ENCODE measurements at regions not wholly inside any gene's neighbourhood (a gene's known extent, or its start where the extent isn't known, plus 50 kb on each side); places are given as distances from the start of the nearest gene placed in this dataset.
"Not testable (repeated sequence)": the region's sequence is repeated elsewhere in the genome, so short reads cannot be mapped to it uniquely, and the experiment has no call there.

- Mint-ChIP-seq H3K36me3 (no peaks in the 10 kb centered on the region), H3K9me3 (peaks cover 12% of the 10 kb centered on the region), H3K4me1 (ENCODE audit: low read depth) (no peaks in the 10 kb centered on the region), H3K27me3 (no peaks in the 10 kb centered on the region), H3K27ac (no peak overlapping the region), H3K4me3 (no peak overlapping the region)
- ChIA-PET CTCF (no interaction called here), POLR2A (no interaction called here)
- intact Hi-C loops (cut with micrococcal nuclease) = no loop called here
- DNase-seq = no peak
Measured at GRCh38 chr3:20852712-20853111, 666.7 kb upstream of the SGO1 start.

- CTCF ChIA-PET = no interaction called here
- no peaks in the 10 kb centered on the region for H3K27me3 Mint-ChIP-seq
- POLR2A ChIA-PET = no interaction called here
Measured at GRCh38 chr3:20849975-20850374, 664.0 kb upstream of the SGO1 start.

GRCh38 chr3:20846832-20847231 lies 660.8 kb upstream of the SGO1 start:
- DNase-seq = no peak
- no peaks in the 10 kb centered on the region for H3K36me3 Mint-ChIP-seq
- H3K4me3 Mint-ChIP-seq = no peak overlapping the region
- H3K27ac Mint-ChIP-seq = no peak overlapping the region
- no peaks in the 10 kb centered on the region for H3K27me3 Mint-ChIP-seq
- peaks cover 32% of the 10 kb centered on the region for H3K9me3 Mint-ChIP-seq
- POLR2A ChIA-PET = no interaction called here
- CTCF ChIA-PET = no interaction called here
- intact Hi-C loops (cut with micrococcal nuclease) = no loop called here
- H3K4me1 Mint-ChIP-seq (ENCODE audit: low read depth) = no peaks in the 10 kb centered on the region

More at GRCh38 chr3:20849975-20850374, 664.0 kb upstream of the SGO1 start:
- H3K4me1 Mint-ChIP-seq (ENCODE audit: low read depth) = no peaks in the 10 kb centered on the region
- intact Hi-C loops (cut with micrococcal nuclease) = no loop called here
- DNase-seq = no peak
- no peak overlapping the region for H3K27ac Mint-ChIP-seq
- H3K36me3 Mint-ChIP-seq = no peaks in the 10 kb centered on the region
- H3K9me3 Mint-ChIP-seq = peaks cover 15% of the 10 kb centered on the region
- no peak overlapping the region for H3K4me3 Mint-ChIP-seq

GRCh38 chr3:20846066-20846465 lies 660.1 kb upstream of the SGO1 start:
- intact Hi-C loops (cut with micrococcal nuclease) = no loop called here
- H3K36me3 Mint-ChIP-seq = no peaks in the 10 kb centered on the region
- ChIA-PET CTCF (no interaction called here), POLR2A (no interaction called here)
- no peak overlapping the region for H3K4me3 Mint-ChIP-seq
- H3K4me1 Mint-ChIP-seq (ENCODE audit: low read depth) = no peaks in the 10 kb centered on the region
- DNase-seq = no peak
- no peak overlapping the region for H3K27ac Mint-ChIP-seq
- H3K27me3 Mint-ChIP-seq = no peaks in the 10 kb centered on the region
- H3K9me3 Mint-ChIP-seq = peaks cover 32% of the 10 kb centered on the region

- Mint-ChIP-seq H3K4me3 (no peak overlapping the region), H3K27ac (no peak overlapping the region), H3K9me3 (peaks cover 30% of the 10 kb centered on the region), H3K4me1 (ENCODE audit: low read depth) (no peaks in the 10 kb centered on the region), H3K36me3 (no peaks in the 10 kb centered on the region), H3K27me3 (no peaks in the 10 kb centered on the region)
- no peak for DNase-seq
- POLR2A ChIA-PET = no interaction called here
- CTCF ChIA-PET = no interaction called here
- intact Hi-C loops (cut with micrococcal nuclease) = no loop called here
Measured at GRCh38 chr3:20844851-20845250, 658.8 kb upstream of the SGO1 start.

- no peaks in the 10 kb centered on the region for H3K4me1 Mint-ChIP-seq (ENCODE audit: low read depth)
- DNase-seq = no peak
- H3K27me3 Mint-ChIP-seq = no peaks in the 10 kb centered on the region
- H3K36me3 Mint-ChIP-seq = no peaks in the 10 kb centered on the region
- H3K27ac Mint-ChIP-seq = no peak overlapping the region
- ChIA-PET POLR2A (no interaction called here), CTCF (no interaction called here)
- H3K9me3 Mint-ChIP-seq = peaks cover 30% of the 10 kb centered on the region
- H3K4me3 Mint-ChIP-seq = no peak overlapping the region
- intact Hi-C loops (cut with micrococcal nuclease) = no loop called here
Measured at GRCh38 chr3:20842594-20843436, 656.8 kb upstream of the SGO1 start.

- CTCF ChIA-PET = no interaction called here
- Mint-ChIP-seq H3K36me3 (no peaks in the 10 kb centered on the region), H3K9me3 (peaks cover 30% of the 10 kb centered on the region), H3K27me3 (no peaks in the 10 kb centered on the region), H3K4me1 (ENCODE audit: low read depth) (no peaks in the 10 kb centered on the region), H3K27ac (no peak overlapping the region), H3K4me3 (no peak overlapping the region)
- intact Hi-C loops (cut with micrococcal nuclease) = no loop called here
- POLR2A ChIA-PET = no interaction called here
- no peak for DNase-seq
Measured at GRCh38 chr3:20842002-20842401, 656.0 kb upstream of the SGO1 start.

GRCh38 chr3:20837676-20838302 lies 651.8 kb upstream of the SGO1 start:
- Mint-ChIP-seq H3K27ac (no peak overlapping the region), H3K36me3 (no peaks in the 10 kb centered on the region), H3K9me3 (peaks cover 32% of the 10 kb centered on the region), H3K4me3 (no peak overlapping the region), H3K27me3 (no peaks in the 10 kb centered on the region), H3K4me1 (ENCODE audit: low read depth) (no peaks in the 10 kb centered on the region)
- no peak for DNase-seq
- ChIA-PET POLR2A (no interaction called here), CTCF (no interaction called here)
- intact Hi-C loops (cut with micrococcal nuclease) = no loop called here

GRCh38 chr3:20836801-20837200 lies 650.8 kb upstream of the SGO1 start:
- no peaks in the 10 kb centered on the region for H3K27me3 Mint-ChIP-seq
- no peak overlapping the region for H3K27ac Mint-ChIP-seq
- ChIA-PET CTCF (no interaction called here), POLR2A (no interaction called here)
- no peaks in the 10 kb centered on the region for H3K4me1 Mint-ChIP-seq (ENCODE audit: low read depth)
- no peak for DNase-seq
- no peak overlapping the region for H3K4me3 Mint-ChIP-seq
- intact Hi-C loops (cut with micrococcal nuclease) = no loop called here
- no peaks in the 10 kb centered on the region for H3K36me3 Mint-ChIP-seq
- H3K9me3 Mint-ChIP-seq = peaks cover 23% of the 10 kb centered on the region

GRCh38 chr3:20832963-20833362 lies 647.0 kb upstream of the SGO1 start:
- ChIA-PET POLR2A (no interaction called here), CTCF (no interaction called here)
- no peak overlapping the region for H3K27ac Mint-ChIP-seq

GRCh38 chr3:20822251-20822650 lies 636.2 kb upstream of the SGO1 start:
- ChIA-PET CTCF (no interaction called here), POLR2A (no interaction called here)
- intact Hi-C loops (cut with micrococcal nuclease) = no loop called here
- no peaks in the 10 kb centered on the region for H3K4me1 Mint-ChIP-seq (ENCODE audit: low read depth)
- peaks cover 47% of the 10 kb centered on the region for H3K9me3 Mint-ChIP-seq
- no peak overlapping the region for H3K4me3 Mint-ChIP-seq
- H3K36me3 Mint-ChIP-seq = no peaks in the 10 kb centered on the region
- DNase-seq = no peak
- H3K27ac Mint-ChIP-seq = no peak overlapping the region
- no peaks in the 10 kb centered on the region for H3K27me3 Mint-ChIP-seq

More at GRCh38 chr3:20832963-20833362, 647.0 kb upstream of the SGO1 start:
- no peak for DNase-seq
- intact Hi-C loops (cut with micrococcal nuclease) = no loop called here
- no peaks in the 10 kb centered on the region for H3K36me3 Mint-ChIP-seq
- H3K27me3 Mint-ChIP-seq = no peaks in the 10 kb centered on the region
- peaks cover 16% of the 10 kb centered on the region for H3K9me3 Mint-ChIP-seq
- H3K4me3 Mint-ChIP-seq = no peak overlapping the region
- H3K4me1 Mint-ChIP-seq (ENCODE audit: low read depth) = no peaks in the 10 kb centered on the region

- H3K27ac Mint-ChIP-seq; POLR2A ChIA-PET; intact Hi-C loops (cut with micrococcal nuclease); CTCF ChIA-PET; H3K4me3 Mint-ChIP-seq; H3K4me1 Mint-ChIP-seq (ENCODE audit: low read depth); DNase-seq; H3K36me3 Mint-ChIP-seq; H3K27me3 Mint-ChIP-seq: not testable (repeated sequence)
- H3K9me3 Mint-ChIP-seq = peaks cover 49% of the 10 kb centered on the region
Measured at GRCh38 chr3:20820872-20821271, 634.9 kb upstream of the SGO1 start.

- H3K27ac Mint-ChIP-seq = no peak overlapping the region
- DNase-seq = no peak
- ChIA-PET POLR2A (no interaction called here), CTCF (no interaction called here)
- no peaks in the 10 kb centered on the region for H3K27me3 Mint-ChIP-seq
- no peaks in the 10 kb centered on the region for H3K36me3 Mint-ChIP-seq
- no peaks in the 10 kb centered on the region for H3K4me1 Mint-ChIP-seq (ENCODE audit: low read depth)
- intact Hi-C loops (cut with micrococcal nuclease) = no loop called here
- no peak overlapping the region for H3K4me3 Mint-ChIP-seq
- H3K9me3 Mint-ChIP-seq = peaks cover 47% of the 10 kb centered on the region
Measured at GRCh38 chr3:20811631-20812030, 625.6 kb upstream of the SGO1 start.
